ENCODE measurements at regions not wholly inside any gene's neighbourhood (a gene's known extent, or its start where the extent isn't known, plus 50 kb on each side); places are given as distances from the start of the nearest gene placed in this dataset.

- Histone ChIP-seq H3K27ac (ENCODE audit: low read depth, low read length) (no peak overlapping the region), H3K27me3 (ENCODE audit: control insufficient read depth, insufficient read depth, low read length) (no peaks in the 10 kb centered on the region), H3K9me3 (ENCODE audit: control insufficient read depth, insufficient read depth, low read length) (no peaks in the 10 kb centered on the region), H3K4me3 (ENCODE audit: low read depth, low read length) (no peak overlapping the region)
- DNase-seq (ENCODE audit: low read depth, low spot score), result no peak
- CTCF ChIA-PET, result no interaction called here
- POLR2A ChIA-PET, result no interaction called here
- TF ChIP-seq CTCF (IDR thresholded peaks at IDR 0.05; ENCODE audit: low read depth, low read length), result no peak
These were observed 287.9 kb downstream of the LRRIQ3 start for GRCh38 chr1:73910062-73910461.

DNA sequence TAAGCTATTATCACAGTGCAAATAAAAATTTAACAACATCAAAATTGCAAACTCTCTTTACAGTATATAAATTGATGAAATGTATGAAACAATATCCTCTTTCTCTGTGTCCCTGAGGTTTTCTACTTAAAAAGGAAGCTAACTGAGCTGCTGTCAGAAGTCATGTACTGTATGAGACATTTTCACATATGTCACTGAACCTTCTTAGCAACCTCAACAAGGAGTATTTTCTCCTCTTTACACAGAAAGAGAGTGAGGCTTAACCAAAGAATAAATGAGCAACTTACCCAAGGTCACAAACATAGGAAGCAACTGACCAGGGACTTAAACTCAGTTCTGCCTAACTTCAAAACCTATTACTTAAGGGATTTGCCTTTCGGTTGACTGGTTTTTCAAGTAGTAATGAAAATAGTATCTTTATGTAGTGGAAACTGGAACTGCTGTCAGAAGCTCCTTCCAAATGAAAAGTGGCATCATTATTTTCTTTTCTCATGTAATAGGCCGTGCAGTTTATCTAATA lies 288.9 kb downstream of the LRRIQ3 start:
- Histone ChIP-seq H3K4me3 (ENCODE audit: low read depth, low read length) (no peak overlapping the region), H3K27me3 (ENCODE audit: control insufficient read depth, insufficient read depth, low read length) (no peaks in the 10 kb centered on the region), H3K9me3 (ENCODE audit: control insufficient read depth, insufficient read depth, low read length) (no peaks in the 10 kb centered on the region), H3K27ac (ENCODE audit: low read depth, low read length) (no peak overlapping the region)
- ChIA-PET CTCF (no interaction called here), POLR2A (no interaction called here)
- no peak for DNase-seq (ENCODE audit: low read depth, low spot score)
- TF ChIP-seq CTCF (IDR thresholded peaks at IDR 0.05; ENCODE audit: low read depth, low read length), result no peak

DNA sequence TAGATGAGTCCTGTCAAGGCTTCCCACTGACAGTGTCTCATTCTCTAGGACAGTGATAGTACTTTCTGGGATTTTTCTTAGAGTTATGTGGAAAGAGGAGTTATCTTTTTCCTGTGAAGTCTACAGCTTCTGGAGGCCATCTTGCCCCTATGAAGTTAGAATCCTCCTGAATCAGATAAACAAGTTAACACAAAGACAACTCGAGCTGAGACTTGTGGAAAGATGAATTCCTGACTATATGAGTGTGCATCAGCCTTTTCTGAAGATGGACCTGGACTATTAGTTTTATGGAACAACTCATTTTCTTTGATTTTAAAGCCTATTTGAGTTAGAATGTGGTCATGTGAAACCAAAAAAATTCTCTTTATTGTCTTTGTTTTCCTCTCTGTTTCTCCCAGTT lies 290.9 kb downstream of the LRRIQ3 start:
- ChIA-PET POLR2A (no interaction called here), CTCF (no interaction called here)
- Histone ChIP-seq H3K4me3 (ENCODE audit: low read depth, low read length) (no peak overlapping the region), H3K27me3 (ENCODE audit: control insufficient read depth, insufficient read depth, low read length) (no peaks in the 10 kb centered on the region), H3K27ac (ENCODE audit: low read depth, low read length) (no peak overlapping the region), H3K9me3 (ENCODE audit: control insufficient read depth, insufficient read depth, low read length) (no peaks in the 10 kb centered on the region)
- DNase-seq (ENCODE audit: low read depth, low spot score), result no peak
- TF ChIP-seq CTCF (IDR thresholded peaks at IDR 0.05; ENCODE audit: low read depth, low read length), result no peak

GRCh38 chr1:73903092-73903491 lies 294.9 kb downstream of the LRRIQ3 start:
- CTCF ChIA-PET, result no interaction called here
- DNase-seq (ENCODE audit: low read depth, low spot score), result no peak
- no peak for TF ChIP-seq CTCF (IDR thresholded peaks at IDR 0.05; ENCODE audit: low read depth, low read length)
- Histone ChIP-seq H3K27me3 (ENCODE audit: control insufficient read depth, insufficient read depth, low read length) (no peaks in the 10 kb centered on the region), H3K27ac (ENCODE audit: low read depth, low read length) (no peak overlapping the region), H3K4me3 (ENCODE audit: low read depth, low read length) (no peak overlapping the region), H3K9me3 (ENCODE audit: control insufficient read depth, insufficient read depth, low read length) (no peaks in the 10 kb centered on the region)
- POLR2A ChIA-PET, result no interaction called here

GRCh38 chr1:73901738-73902137 lies 296.2 kb downstream of the LRRIQ3 start:
- Histone ChIP-seq H3K9me3 (ENCODE audit: control insufficient read depth, insufficient read depth, low read length) (no peaks in the 10 kb centered on the region), H3K4me3 (ENCODE audit: low read depth, low read length) (no peak overlapping the region), H3K27me3 (ENCODE audit: control insufficient read depth, insufficient read depth, low read length) (no peaks in the 10 kb centered on the region), H3K27ac (ENCODE audit: low read depth, low read length) (no peak overlapping the region)
- ChIA-PET POLR2A (no interaction called here), CTCF (no interaction called here)
- no peak for TF ChIP-seq CTCF (IDR thresholded peaks at IDR 0.05; ENCODE audit: low read depth, low read length)
- DNase-seq (ENCODE audit: low read depth, low spot score), result no peak
